ENCODE measurements at regions not wholly inside any gene's neighbourhood (a gene's known extent, or its start where the extent isn't known, plus 50 kb on each side); places are given as distances from the start of the nearest gene placed in this dataset.

- no peak for TF ChIP-seq CTCF (IDR thresholded peaks at IDR 0.05; ENCODE audit: low read depth, low read length)
- no peak for TF ChIP-seq EZH2phosphoT487 (IDR thresholded peaks at IDR 0.05; ENCODE audit: low read depth)
Observed at GRCh38 chr13:84230568-84230967, 348.3 kb upstream of the SLITRK1 start.
